ENCODE measurements at regions not wholly inside any gene's neighbourhood (a gene's known extent, or its start where the extent isn't known, plus 50 kb on each side); places are given as distances from the start of the nearest gene placed in this dataset.

GRCh38 chr11:93957397-93957952 is 63.7 kb upstream of the HEPHL1 start:
- DNase-seq (no peak), FAIRE-seq (no peak)
- intact Hi-C loops (cut with DNase I): no loop called here
- Histone ChIP-seq H3K9ac (ENCODE audit: low read length in 3 of 3) (no peak overlapping the region), H3K36me3 (ENCODE audit: control insufficient read depth in 2 of 3, insufficient read depth in 3 of 3, low read length in 3 of 3) (no peaks in the 10 kb centered on the region), H3K27ac (ENCODE audit: low read depth in 2 of 2, low read length in 2 of 2) (no peak overlapping the region), H3K4me1 (ENCODE audit: control insufficient read depth in 2 of 3, insufficient read depth in 2 of 3, low read depth in 1 of 3, low read length in 3 of 3) (no peaks in the 10 kb centered on the region), H3K27me3 (ENCODE audit: control insufficient read depth, insufficient read depth, low read length) (no peaks in the 10 kb centered on the region), H3K9me3 (ENCODE audit: control insufficient read depth in 2 of 3, insufficient read depth in 1 of 3, low read length in 3 of 3) (no peaks in the 10 kb centered on the region), H3K4me3 (ENCODE audit: low read length in 3 of 3) (no peak overlapping the region)
- no peak for TF ChIP-seq CTCF (IDR thresholded peaks at IDR 0.05; ENCODE audit: borderline replicate concordance, extremely low read depth, insufficient read depth)

GRCh38 chr11:93958991-93959390 is 62.2 kb upstream of the HEPHL1 start:
- Histone ChIP-seq H3K9me3 (ENCODE audit: control insufficient read depth in 2 of 3, insufficient read depth in 1 of 3, low read length in 3 of 3) (no peaks in the 10 kb centered on the region), H3K4me1 (ENCODE audit: control insufficient read depth in 2 of 3, insufficient read depth in 2 of 3, low read depth in 1 of 3, low read length in 3 of 3) (no peaks in the 10 kb centered on the region), H3K27ac (ENCODE audit: low read depth in 2 of 2, low read length in 2 of 2) (no peak overlapping the region), H3K27me3 (ENCODE audit: control insufficient read depth, insufficient read depth, low read length) (no peaks in the 10 kb centered on the region), H3K36me3 (ENCODE audit: control insufficient read depth in 2 of 3, insufficient read depth in 3 of 3, low read length in 3 of 3) (no peaks in the 10 kb centered on the region), H3K4me3 (ENCODE audit: low read length in 3 of 3) (no peak overlapping the region), H3K9ac (ENCODE audit: low read length in 3 of 3) (no peak overlapping the region)
- DNase-seq (no peak), FAIRE-seq (no peak)
- intact Hi-C loops (cut with DNase I): no loop called here
- no peak for TF ChIP-seq CTCF (IDR thresholded peaks at IDR 0.05; ENCODE audit: borderline replicate concordance, extremely low read depth, insufficient read depth)

GRCh38 chr11:93959663-93960062 is 61.5 kb upstream of the HEPHL1 start:
- Histone ChIP-seq H3K27ac (ENCODE audit: low read depth in 2 of 2, low read length in 2 of 2) (no peak overlapping the region), H3K9ac (ENCODE audit: low read length in 3 of 3) (no peak overlapping the region), H3K36me3 (ENCODE audit: control insufficient read depth in 2 of 3, insufficient read depth in 3 of 3, low read length in 3 of 3) (no peaks in the 10 kb centered on the region), H3K4me1 (ENCODE audit: control insufficient read depth in 2 of 3, insufficient read depth in 2 of 3, low read depth in 1 of 3, low read length in 3 of 3) (no peaks in the 10 kb centered on the region), H3K9me3 (ENCODE audit: control insufficient read depth in 2 of 3, insufficient read depth in 1 of 3, low read length in 3 of 3) (no peaks in the 10 kb centered on the region), H3K4me3 (ENCODE audit: low read length in 3 of 3) (no peak overlapping the region), H3K27me3 (ENCODE audit: control insufficient read depth, insufficient read depth, low read length) (no peaks in the 10 kb centered on the region)
- DNase-seq (no peak), FAIRE-seq (no peak)
- intact Hi-C loops (cut with DNase I): no loop called here
- TF ChIP-seq CTCF (IDR thresholded peaks at IDR 0.05; ENCODE audit: borderline replicate concordance, extremely low read depth, insufficient read depth): no peak

- no peaks in the 10 kb centered on the region for H3K27me3 ChIP-seq (ENCODE audit: control insufficient read depth, insufficient read depth, low read length)
- intact Hi-C loops (cut with DNase I): no loop called here
- FAIRE-seq: no peak
- no peak for TF ChIP-seq CTCF (IDR thresholded peaks at IDR 0.05; ENCODE audit: borderline replicate concordance, extremely low read depth, insufficient read depth)
- no peaks in the 10 kb centered on the region for H3K9me3 ChIP-seq (ENCODE audit: control insufficient read depth in 2 of 3, insufficient read depth in 1 of 3, low read length in 3 of 3)
- no peak for DNase-seq
- no peak overlapping the region for H3K4me3 ChIP-seq (ENCODE audit: low read length in 3 of 3)
- H3K27ac ChIP-seq (ENCODE audit: low read depth in 2 of 2, low read length in 2 of 2): no peak overlapping the region
- H3K9ac ChIP-seq (ENCODE audit: low read length in 3 of 3): no peak overlapping the region
- H3K36me3 ChIP-seq (ENCODE audit: control insufficient read depth in 2 of 3, insufficient read depth in 3 of 3, low read length in 3 of 3): no peaks in the 10 kb centered on the region
- H3K4me1 ChIP-seq (ENCODE audit: control insufficient read depth in 2 of 3, insufficient read depth in 2 of 3, low read depth in 1 of 3, low read length in 3 of 3): no peaks in the 10 kb centered on the region
These were observed 58.1 kb upstream of the HEPHL1 start for GRCh38 chr11:93963072-93963471.
